Stimulated activated CD4-positive, alpha-beta T cell treated with anti-CD3 and anti-CD28 coated beads, Interleukin-2, amount 100 ng/mL, for 24 hours (primary cell): ENCODE measurements at regions not wholly inside any gene's neighbourhood (a gene's known extent, or its start where the extent isn't known, plus 50 kb on each side); places are given as distances from the start of the nearest gene placed in this dataset.

Experiments used
- DNase-seq, 2 donors: peaks; one replicate each; pipeline ENCODE4 v3.0.0-alpha.2; 2020

- DNase-seq, result no peak
Measured at GRCh38 chr9:86470326-86470725, 116.1 kb upstream of the TUT7 start.

- no peak for DNase-seq
Measured at GRCh38 chr9:86469476-86470250, 115.5 kb upstream of the TUT7 start.

GRCh38 chr9:86464242-86464641 lies 110.0 kb upstream of the TUT7 start:
- no peak for DNase-seq

GRCh38 chr9:86460216-86461002 lies 106.2 kb upstream of the TUT7 start:
- no peak for DNase-seq

GRCh38 chr9:86459599-86460155 lies 105.5 kb upstream of the TUT7 start:
- DNase-seq, result no peak

- no peak for DNase-seq
Measured at GRCh38 chr9:86459191-86459590, 105.0 kb upstream of the TUT7 start.

- DNase-seq, result no peak
Measured at GRCh38 chr9:86458191-86458855, 104.1 kb upstream of the TUT7 start.

- DNase-seq, result no peak
Measured at GRCh38 chr9:86456416-86456815, 102.2 kb upstream of the TUT7 start.

GRCh38 chr9:86454701-86455615 lies 100.7 kb upstream of the TUT7 start:
- no peak for DNase-seq

GRCh38 chr9:86452201-86452828 lies 98.1 kb upstream of the TUT7 start:
- DNase-seq, result no peak

GRCh38 chr9:86449246-86449645 lies 95.0 kb upstream of the TUT7 start:
- DNase-seq, result no peak

GRCh38 chr9:86445671-86446070 lies 91.5 kb upstream of the TUT7 start:
- no peak for DNase-seq

- DNase-seq, result no peak
Measured at GRCh38 chr9:86443992-86444391, 89.8 kb upstream of the TUT7 start.

- DNase-seq, result no peak
Measured at GRCh38 chr9:86434039-86434726, 80.0 kb upstream of the TUT7 start.

- no peak for DNase-seq
Measured at GRCh38 chr9:86424251-86424891, 70.2 kb upstream of the TUT7 start.

- no peak for DNase-seq
Measured at GRCh38 chr9:86413971-86414880, 60.0 kb upstream of the TUT7 start.

- no peak for DNase-seq
Measured at GRCh38 chr9:86410281-86410680, 56.1 kb upstream of the TUT7 start.

- no peak for DNase-seq
Measured at GRCh38 chr9:86408121-86408520, 53.9 kb upstream of the TUT7 start.

- peak in 1 of 2 donors; percentile 16 for DNase-seq
Measured at GRCh38 chr9:86407022-86407421, 52.8 kb upstream of the TUT7 start.

GRCh38 chr9:86406366-86406765 lies 52.2 kb upstream of the TUT7 start:
- DNase-seq, result no peak
